Muscle layer of colon (tissue), 2 donors: ENCODE measurements at regions not wholly inside any gene's neighbourhood (a gene's known extent, or its start where the extent isn't known, plus 50 kb on each side); places are given as distances from the start of the nearest gene placed in this dataset.

Source experiments
- H3K27ac ChIP-seq: one replicate; pipeline ENCODE4 v1.7.0; 2013; ENCODE audit warnings: low read depth, mild to moderate bottlenecking, low read length, moderate library complexity
- H3K27me3 ChIP-seq, 2 donors: one replicate each; pipeline ENCODE4 v1.7.0; 2013; ENCODE audit warnings: low read length in 2 of 2, mild to moderate bottlenecking in 2 of 2; ENCODE audit not compliant: insufficient read depth in 2 of 2, control insufficient read depth in 1 of 2
- H3K36me3 ChIP-seq: one replicate; pipeline ENCODE4 v1.7.0; 2013; ENCODE audit warnings: mild to moderate bottlenecking, low read length; ENCODE audit not compliant: insufficient read depth
- H3K4me1 ChIP-seq: one replicate; pipeline ENCODE4 v1.7.0; 2013; ENCODE audit warnings: mild to moderate bottlenecking, low read length; ENCODE audit not compliant: insufficient read depth
- H3K4me3 ChIP-seq, 2 donors: one replicate each; pipeline ENCODE4 v1.7.0; 2013; ENCODE audit warnings: low read length in 2 of 2, low read depth in 1 of 2, mild to moderate bottlenecking in 1 of 2, moderate library complexity in 1 of 2
- H3K9ac ChIP-seq: one replicate; pipeline ENCODE4 v1.7.0; 2013; ENCODE audit warnings: low read length
- H3K9me3 ChIP-seq: one replicate; pipeline ENCODE4 v1.7.0; 2013; ENCODE audit warnings: mild to moderate bottlenecking, low read length
- donor health status: abdominal sarcoma.
- donor health status: Adenocarcinoma of cecum.

DNA sequence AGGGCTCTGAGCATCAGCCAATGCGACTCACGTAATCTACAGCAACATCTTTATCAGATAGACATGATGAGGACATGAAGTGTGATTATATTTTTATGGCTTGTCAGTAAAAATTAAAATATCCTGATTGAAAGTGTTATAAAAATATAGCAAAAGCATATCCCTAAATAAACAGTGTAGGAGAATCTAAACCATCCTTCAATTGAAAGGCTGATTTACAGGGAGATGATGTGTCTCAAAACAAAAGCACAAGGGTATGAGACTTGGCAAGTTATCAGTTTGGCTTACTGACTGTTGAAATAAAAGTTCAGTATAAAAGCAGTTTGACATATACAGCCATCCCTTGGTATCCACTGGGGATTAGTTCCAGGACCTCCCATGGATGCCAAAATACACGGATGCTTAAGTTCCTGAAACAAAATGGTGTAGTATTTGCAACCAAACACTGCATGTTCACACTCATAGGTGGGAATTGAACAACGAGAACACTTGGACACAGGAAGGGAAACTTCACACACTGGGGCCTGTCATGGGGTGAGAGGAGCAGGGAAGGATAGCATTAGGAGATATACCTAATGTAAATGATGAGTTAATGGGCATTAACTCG lies 149.9 kb upstream of the MAP1B start:
- Histone ChIP-seq H3K27me3 (no peaks in the 10 kb centered on the region), H3K9me3 (no peaks in the 10 kb centered on the region), H3K9ac (no peak overlapping the region), H3K27ac (no peak overlapping the region), H3K4me3 (no peak overlapping the region), H3K4me1 (peaks cover 19% of the 10 kb centered on the region), H3K36me3 (no peaks in the 10 kb centered on the region)

DNA sequence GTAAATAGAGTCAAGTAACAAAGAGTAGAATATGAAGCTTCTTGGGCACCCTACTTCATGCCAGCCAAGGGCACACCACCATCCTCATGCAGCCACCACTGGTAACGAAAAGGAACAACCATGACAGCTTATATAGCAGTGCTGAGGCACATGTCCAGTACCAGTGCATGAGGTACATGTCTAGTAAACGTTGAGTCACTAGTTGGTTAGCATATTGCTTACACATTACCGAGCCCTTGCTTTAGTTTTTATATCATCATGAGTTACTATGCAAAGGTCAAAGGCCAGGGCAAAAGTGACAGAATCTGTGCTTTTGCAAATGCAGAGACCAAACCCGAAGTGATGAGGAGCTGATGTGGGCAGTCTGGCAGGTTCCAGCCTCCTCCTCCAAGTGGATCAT lies 147.1 kb upstream of the MAP1B start:
- Histone ChIP-seq H3K27ac (no peak overlapping the region), H3K4me1 (peaks cover 19% of the 10 kb centered on the region), H3K36me3 (no peaks in the 10 kb centered on the region)

DNA sequence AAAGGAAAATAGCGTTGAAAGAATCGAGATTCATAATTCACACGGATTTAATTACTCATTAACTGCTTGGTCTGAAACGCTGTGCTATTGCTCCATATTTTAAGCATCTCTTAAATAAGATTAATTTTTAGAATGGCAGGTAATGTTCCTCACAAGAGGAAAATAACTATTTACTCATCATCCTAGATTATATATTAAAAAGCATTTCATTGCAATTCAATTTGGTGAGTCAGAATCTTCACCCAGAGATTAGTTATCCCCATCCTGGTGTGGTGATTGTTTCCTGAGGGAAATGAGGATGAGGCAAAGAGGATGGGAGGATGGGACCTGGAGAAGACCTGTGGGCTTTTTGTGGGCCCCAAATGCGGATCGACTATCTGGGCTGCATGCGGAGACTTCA lies 145.5 kb upstream of the MAP1B start:
- Histone ChIP-seq H3K9me3 (no peaks in the 10 kb centered on the region), H3K36me3 (no peaks in the 10 kb centered on the region), H3K4me3 (no peak overlapping the region), H3K27ac (no peak overlapping the region), H3K27me3 (no peaks in the 10 kb centered on the region), H3K4me1 (peaks cover 8% of the 10 kb centered on the region), H3K9ac (no peak overlapping the region)

More for the DNA sequence above, 147.1 kb upstream of the MAP1B start:
- no peak overlapping the region for H3K4me3 ChIP-seq
- H3K9me3 ChIP-seq, result no peaks in the 10 kb centered on the region
- no peaks in the 10 kb centered on the region for H3K27me3 ChIP-seq
- H3K9ac ChIP-seq, result no peak overlapping the region

DNA sequence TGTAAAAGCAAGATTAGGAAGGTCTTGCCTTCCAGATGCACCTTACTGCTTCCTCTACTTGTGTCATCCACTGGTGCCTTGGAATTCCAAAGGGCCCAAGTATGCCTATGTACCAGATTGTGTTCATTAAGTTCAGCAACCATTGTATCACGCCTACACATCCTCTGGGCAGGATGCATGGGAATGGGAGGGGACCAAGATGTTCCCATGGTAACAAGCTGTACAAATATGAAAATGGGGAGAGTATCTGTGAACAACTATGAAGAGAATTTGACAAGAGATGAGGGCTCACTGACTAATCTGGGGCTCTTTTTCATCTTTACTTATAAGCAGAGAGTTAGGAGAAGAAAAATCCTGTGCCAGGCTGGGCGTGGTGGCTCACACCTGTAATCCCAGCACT lies 137.8 kb upstream of the MAP1B start:
- no peaks in the 10 kb centered on the region for H3K9me3 ChIP-seq
- no peak overlapping the region for H3K4me3 ChIP-seq

DNA sequence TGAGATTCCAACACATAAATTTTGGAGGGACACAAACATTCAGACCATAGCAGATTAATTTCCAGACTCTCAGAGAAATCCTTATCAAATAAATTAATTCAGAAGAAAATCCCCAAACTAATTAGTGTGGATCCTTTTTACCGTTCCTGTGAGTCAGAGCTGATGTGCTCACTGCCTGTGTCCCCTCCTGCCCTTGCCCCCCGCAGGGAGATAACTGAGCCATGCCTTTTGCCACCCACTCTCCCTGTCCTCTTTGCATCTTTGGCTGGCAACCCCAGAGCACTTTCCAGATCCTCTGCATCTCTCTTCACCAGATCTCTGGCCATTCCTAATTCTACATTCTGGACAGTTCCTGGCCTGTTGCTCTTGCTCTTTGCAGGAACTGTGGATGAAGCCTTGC lies 135.4 kb upstream of the MAP1B start:
- H3K36me3 ChIP-seq, result no peaks in the 10 kb centered on the region
- H3K9ac ChIP-seq, result no peak overlapping the region
- no peaks in the 10 kb centered on the region for H3K4me1 ChIP-seq
- no peak overlapping the region for H3K4me3 ChIP-seq
- no peaks in the 10 kb centered on the region for H3K9me3 ChIP-seq
- no peak overlapping the region for H3K27ac ChIP-seq
- no peaks in the 10 kb centered on the region for H3K27me3 ChIP-seq

More for the DNA sequence above, 137.8 kb upstream of the MAP1B start:
- Histone ChIP-seq H3K4me1 (no peaks in the 10 kb centered on the region), H3K36me3 (no peaks in the 10 kb centered on the region), H3K27ac (no peak overlapping the region), H3K27me3 (no peaks in the 10 kb centered on the region), H3K9ac (no peak overlapping the region)

DNA sequence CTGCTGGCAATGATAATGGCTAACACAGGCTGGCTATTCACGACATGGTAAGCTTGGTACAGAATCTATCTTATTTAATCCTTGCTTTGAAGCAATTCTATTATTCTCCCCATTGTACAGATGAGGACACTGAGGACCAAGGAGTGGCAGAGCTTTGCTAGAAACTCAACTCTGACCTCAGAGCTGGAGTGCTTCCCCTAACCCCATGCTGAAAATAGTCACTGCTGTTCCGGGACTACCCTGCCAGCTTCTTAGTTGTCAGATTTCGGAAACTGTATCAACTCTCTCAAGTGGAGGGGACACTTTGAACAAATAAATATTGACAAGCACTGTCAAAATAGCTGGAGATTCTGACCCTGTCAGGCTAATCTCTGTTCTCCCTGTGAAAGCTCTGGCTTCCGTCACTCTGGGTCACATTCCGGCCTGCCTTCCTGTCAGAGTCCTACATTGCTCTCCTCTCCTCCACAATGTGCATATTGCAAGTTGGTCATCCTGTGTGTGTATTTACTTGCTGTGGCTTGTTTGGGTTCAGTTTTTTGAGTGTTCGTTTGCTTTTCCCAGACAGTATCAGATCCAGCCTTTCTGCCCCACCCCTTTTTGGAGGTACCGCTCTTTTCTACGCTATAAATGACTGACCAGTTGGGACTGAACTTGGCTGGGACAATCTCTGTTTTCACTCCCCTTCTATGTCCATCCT lies 134.3 kb upstream of the MAP1B start:
- Histone ChIP-seq H3K27ac (no peak overlapping the region), H3K4me3 (no peak overlapping the region), H3K9ac (no peak overlapping the region), H3K27me3 (no peaks in the 10 kb centered on the region), H3K36me3 (no peaks in the 10 kb centered on the region), H3K9me3 (no peaks in the 10 kb centered on the region), H3K4me1 (no peaks in the 10 kb centered on the region)

DNA sequence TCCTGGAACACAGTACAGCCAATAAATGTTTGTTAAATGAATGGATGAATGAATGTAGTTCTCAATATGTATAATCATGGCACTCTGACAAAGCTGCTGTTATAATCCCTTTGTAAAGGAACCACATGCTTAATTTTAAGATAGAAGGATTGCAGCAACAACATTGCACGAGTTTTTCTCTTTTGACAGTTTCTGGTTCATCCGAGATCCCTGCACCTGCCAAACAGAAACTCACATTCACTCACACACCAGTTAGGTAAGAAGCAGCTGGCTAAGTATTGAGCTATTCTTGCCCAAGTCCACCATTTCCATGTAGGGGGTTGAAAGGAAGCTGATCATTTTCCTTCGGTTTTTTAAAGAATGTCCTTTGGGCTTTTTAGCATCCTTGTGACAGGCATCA lies 133.7 kb upstream of the MAP1B start:
- Histone ChIP-seq H3K4me1 (no peaks in the 10 kb centered on the region), H3K9ac (no peak overlapping the region), H3K27me3 (no peaks in the 10 kb centered on the region), H3K9me3 (no peaks in the 10 kb centered on the region), H3K36me3 (no peaks in the 10 kb centered on the region), H3K4me3 (no peak overlapping the region), H3K27ac (no peak overlapping the region)

DNA sequence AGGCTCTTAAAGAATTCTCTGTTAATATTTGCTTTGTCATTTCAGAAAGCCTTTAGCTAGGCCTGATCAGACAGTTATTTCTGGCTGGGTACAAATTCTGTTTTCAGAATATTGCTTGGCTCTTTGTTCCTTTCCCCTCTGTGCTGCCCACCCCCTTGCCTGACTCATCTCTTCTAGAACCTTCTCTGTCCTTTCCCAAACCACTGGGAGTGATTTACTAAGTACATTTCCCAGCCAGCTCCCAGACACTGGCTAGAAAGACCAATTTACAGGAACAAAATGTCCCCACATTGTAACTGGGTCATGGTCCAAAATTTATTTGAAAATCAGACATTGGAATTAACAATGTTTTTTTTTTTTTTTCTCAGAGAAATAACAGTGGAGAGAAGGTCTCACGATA lies 133.1 kb upstream of the MAP1B start:
- H3K9ac ChIP-seq, result no peak overlapping the region
- H3K4me3 ChIP-seq, result no peak overlapping the region
- H3K4me1 ChIP-seq, result no peaks in the 10 kb centered on the region
- H3K9me3 ChIP-seq, result no peaks in the 10 kb centered on the region
- H3K27me3 ChIP-seq, result no peaks in the 10 kb centered on the region
- no peak overlapping the region for H3K27ac ChIP-seq
- no peaks in the 10 kb centered on the region for H3K36me3 ChIP-seq

DNA sequence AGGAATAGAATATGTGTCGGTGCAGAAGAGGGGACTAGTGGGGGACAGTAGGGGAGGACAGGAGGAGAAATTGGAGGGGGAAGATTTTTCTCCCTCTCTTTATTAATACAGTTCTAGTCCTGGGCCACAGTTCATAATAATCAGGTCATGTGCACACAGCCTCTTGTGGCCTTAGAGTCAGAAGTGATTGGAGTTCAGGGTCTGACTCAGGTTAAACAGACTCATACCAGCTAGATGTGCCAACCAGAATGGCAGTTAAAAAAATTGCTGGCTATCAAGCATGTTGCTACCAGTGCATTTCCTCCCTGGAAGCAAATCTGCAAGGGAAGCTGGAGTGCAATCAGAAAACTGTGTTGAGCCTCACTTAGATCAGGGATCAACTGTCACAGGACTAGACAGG lies 132.7 kb upstream of the MAP1B start:
- Histone ChIP-seq H3K27me3 (no peaks in the 10 kb centered on the region), H3K36me3 (no peaks in the 10 kb centered on the region), H3K4me1 (no peaks in the 10 kb centered on the region), H3K27ac (no peak overlapping the region), H3K4me3 (no peak overlapping the region), H3K9ac (no peak overlapping the region), H3K9me3 (no peaks in the 10 kb centered on the region)

DNA sequence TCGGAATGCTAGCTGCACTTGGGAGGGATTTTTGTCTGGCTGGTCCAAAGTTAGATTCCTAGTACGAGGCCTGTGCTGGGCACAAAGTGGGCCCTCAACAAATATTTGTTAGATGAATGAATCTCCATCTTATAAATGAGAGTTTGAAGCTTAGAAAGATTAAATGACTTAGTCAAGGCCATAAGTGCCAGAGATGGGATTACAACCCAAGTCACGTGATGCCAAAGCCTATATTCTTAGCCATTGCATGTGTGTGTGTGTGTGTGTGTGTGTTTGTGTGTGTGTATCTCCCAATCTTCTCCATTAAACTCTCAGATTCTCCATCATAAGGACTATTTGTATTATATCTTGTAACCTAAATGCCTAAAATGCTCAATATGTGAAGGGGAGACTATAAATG lies 130.8 kb upstream of the MAP1B start:
- Histone ChIP-seq H3K36me3 (no peaks in the 10 kb centered on the region), H3K27ac (no peak overlapping the region), H3K9ac (no peak overlapping the region), H3K9me3 (no peaks in the 10 kb centered on the region), H3K4me3 (no peak overlapping the region), H3K27me3 (no peaks in the 10 kb centered on the region), H3K4me1 (no peaks in the 10 kb centered on the region)

DNA sequence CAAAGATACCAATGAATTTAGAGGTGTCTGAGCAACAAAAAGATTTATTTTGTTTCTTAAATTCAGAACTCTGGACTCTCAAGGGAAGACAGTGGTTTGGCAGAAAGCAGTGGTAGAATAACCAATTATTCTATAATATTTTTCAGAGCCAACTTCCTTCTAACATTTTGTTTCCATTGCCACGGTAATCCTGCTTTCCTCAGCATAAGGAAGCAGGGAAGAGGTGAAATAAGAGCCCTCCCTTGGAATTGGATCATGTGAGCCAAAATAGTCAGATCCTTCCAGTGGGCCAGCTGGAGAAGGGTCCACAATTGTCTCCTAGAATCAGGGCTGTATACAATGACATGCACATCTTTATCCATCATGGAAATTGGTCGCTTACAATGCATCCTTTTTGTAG lies 130.0 kb upstream of the MAP1B start:
- no peak overlapping the region for H3K27ac ChIP-seq
- no peak overlapping the region for H3K9ac ChIP-seq
- H3K9me3 ChIP-seq, result no peaks in the 10 kb centered on the region
- H3K27me3 ChIP-seq, result no peaks in the 10 kb centered on the region
- H3K36me3 ChIP-seq, result no peaks in the 10 kb centered on the region
- H3K4me1 ChIP-seq, result no peaks in the 10 kb centered on the region
- H3K4me3 ChIP-seq, result no peak overlapping the region

DNA sequence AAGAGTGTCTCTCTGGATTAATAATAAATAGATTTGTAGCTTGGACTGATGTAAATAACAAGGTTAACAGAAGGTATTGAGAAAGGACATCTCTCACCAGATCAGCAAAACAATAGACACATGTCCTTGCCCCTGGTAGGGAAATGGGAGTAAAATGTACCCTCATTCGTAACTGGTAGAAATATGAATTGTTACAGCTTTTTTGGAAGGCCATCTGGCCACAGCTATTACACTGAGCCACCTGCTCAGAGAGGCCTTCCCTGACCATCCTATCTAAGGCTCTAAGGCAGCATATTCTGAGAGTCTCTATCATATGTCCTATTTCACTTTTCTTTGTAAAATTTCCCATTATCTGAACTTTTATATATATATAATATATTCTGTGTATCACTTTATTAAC lies 129.1 kb upstream of the MAP1B start:
- Histone ChIP-seq H3K27me3 (no peaks in the 10 kb centered on the region), H3K9ac (no peak overlapping the region), H3K9me3 (no peaks in the 10 kb centered on the region), H3K4me1 (no peaks in the 10 kb centered on the region), H3K4me3 (no peak overlapping the region), H3K36me3 (no peaks in the 10 kb centered on the region), H3K27ac (no peak overlapping the region)
